SK-N-SH treated with all-trans-retinoic acid at 6 μM for 48 hours (cell line): ENCODE measurements at regions not wholly inside any gene's neighbourhood (a gene's known extent, or its start where the extent isn't known, plus 50 kb on each side); places are given as distances from the start of the nearest gene placed in this dataset.

Experiments used
- ARNTL ChIP-seq: fragments of 450-650 bp; formaldehyde crosslinking; IDR thresholded peaks from 2 replicates; pipeline ENCODE4 v1.5.0; 2020; ENCODE audit warnings: low read depth, mild to moderate bottlenecking, moderate library complexity, borderline replicate concordance
- CREB5 ChIP-seq: fragments of 250-450 bp; sonication (Bioruptor Pico); IDR thresholded peaks from 2 replicates; pipeline ENCODE4 v1.5.1; 2020; ENCODE audit warnings: low read depth, mild to moderate bottlenecking, moderate library complexity
- GLIS3 ChIP-seq: fragments of 250-450 bp; sonication (Bioruptor Pico); IDR thresholded peaks from 2 replicates; pipeline ENCODE4 v1.5.0; 2020; ENCODE audit warnings: mild to moderate bottlenecking, moderate library complexity
- PATZ1 ChIP-seq: fragments of 250-450 bp; sonication (Bioruptor Pico); IDR thresholded peaks from 2 replicates; pipeline ENCODE4 v1.8.0; 2020; ENCODE audit warnings: mild to moderate bottlenecking, moderate library complexity, borderline replicate concordance
- RARB ChIP-seq: fragments of 250-450 bp; sonication (Bioruptor Pico); IDR thresholded peaks from 2 replicates; pipeline ENCODE4 v1.8.0; 2021; ENCODE audit warnings: mild to moderate bottlenecking, moderate library complexity
- TOX ChIP-seq: fragments of 250-450 bp; sonication (Bioruptor Pico); IDR thresholded peaks from 2 replicates; pipeline ENCODE4 v1.8.0; 2021; ENCODE audit warnings: mild to moderate bottlenecking, moderate library complexity, borderline replicate concordance
- TSHZ2 ChIP-seq: fragments of 250-450 bp; sonication (Bioruptor Pico); IDR thresholded peaks from 2 replicates; pipeline ENCODE4 v1.5.0; 2020; ENCODE audit warnings: mild to moderate bottlenecking, moderate library complexity
- ZC3H10 ChIP-seq: fragments of 250-450 bp; sonication (Bioruptor Pico); IDR thresholded peaks from 2 replicates; pipeline ENCODE4 v1.5.1; 2021; ENCODE audit warnings: mild to moderate bottlenecking, moderate library complexity
- ZFP3 ChIP-seq: fragments of 250-450 bp; sonication (Bioruptor Pico); IDR thresholded peaks from 2 replicates; pipeline ENCODE4 v1.5.0; 2020; ENCODE audit warnings: mild to moderate bottlenecking, moderate library complexity
- ZFP30 ChIP-seq: fragments of 450-650 bp; formaldehyde crosslinking; IDR thresholded peaks from 2 replicates; pipeline ENCODE4 v1.5.0; 2022; ENCODE audit warnings: mild to moderate bottlenecking, moderate library complexity
- ZNF70 ChIP-seq: fragments of 450-650 bp; formaldehyde crosslinking; IDR thresholded peaks from 2 replicates; pipeline ENCODE4 v1.5.0; 2020; ENCODE audit warnings: mild to moderate bottlenecking, moderate library complexity
- ZNF8 ChIP-seq: fragments of 450-650 bp; formaldehyde crosslinking; IDR thresholded peaks from 2 replicates; pipeline ENCODE4 v1.5.0; 2020; ENCODE audit warnings: mild to moderate bottlenecking, moderate library complexity

- TF ChIP-seq PATZ1 (no peak), TSHZ2 (no peak), CREB5 (no peak), ZFP30 (no peak), ZNF8 (CRISPR knock-in tag) (no peak), TOX (CRISPR knock-in tag) (no peak), GLIS3 (CRISPR knock-in tag) (no peak), ZFP3 (CRISPR knock-in tag) (no peak), ARNTL (CRISPR knock-in tag) (no peak), ZNF70 (CRISPR knock-in tag) (no peak), ZC3H10 (no peak), RARB (CRISPR knock-in tag) (no peak)
Measured at GRCh38 chr12:24415934-24416333, 466.5 kb upstream of the SOX5 start.
